Spleen (tissue), 11 donors: ENCODE measurements at regions not wholly inside any gene's neighbourhood (a gene's known extent, or its start where the extent isn't known, plus 50 kb on each side); places are given as distances from the start of the nearest gene placed in this dataset.
"Not testable (repeated sequence)": the region's sequence is repeated elsewhere in the genome, so short reads cannot be mapped to it uniquely, and the experiment has no call there.

ENCODE experiments used
- DNase-seq: peaks from one replicate; pipeline ENCODE4 v3.0.0-alpha.2; 2020
- H3K27ac ChIP-seq, 8 donors: fragments of 200-600 bp; sonication (generic) in 7 of 8; 1 replicate in 4 of 8; 2 replicates in 4 of 8; pipeline versions ENCODE4 v1.5.0 to v1.8.0; 2016 to 2021; ENCODE audit warnings: inconsistent platforms in 4 of 8, mild to moderate bottlenecking in 4 of 8, moderate library complexity in 1 of 8
- H3K27me3 ChIP-seq, 7 donors: fragments of 200-600 bp; sonication (generic) in 6 of 7; replicated peaks in 1 of 7; 1 replicate in 4 of 7; 2 replicates in 3 of 7; pipeline versions ENCODE4 v1.5.0 to v1.8.0; 2016 to 2021; ENCODE audit warnings: inconsistent platforms in 3 of 7, mild to moderate bottlenecking in 1 of 7
- H3K36me3 ChIP-seq, 6 donors: fragments of 200-600 bp; sonication (generic) in 5 of 6; 1 replicate in 4 of 6; 2 replicates in 2 of 6; pipeline versions ENCODE4 v1.5.0 to v1.8.0; 2016 to 2021; ENCODE audit warnings: inconsistent platforms in 2 of 6
- H3K4me1 ChIP-seq, 6 donors: fragments of 200-600 bp; sonication (generic) in 5 of 6; 1 replicate in 3 of 6; 2 replicates in 3 of 6; pipeline versions ENCODE4 v1.5.0 to v1.8.0; 2016 to 2021; ENCODE audit warnings: inconsistent platforms in 3 of 6
- H3K4me3 ChIP-seq, 8 donors: fragments of 200-600 bp; sonication (generic) in 7 of 8; 1 replicate in 4 of 8; 2 replicates in 4 of 8; pipeline versions ENCODE4 v1.5.0 to v1.8.0; 2016 to 2021; ENCODE audit warnings: inconsistent platforms in 4 of 8, mild to moderate bottlenecking in 4 of 8, moderate library complexity in 2 of 8
- H3K9me3 ChIP-seq, 8 donors: fragments of 200-600 bp; sonication (generic) in 7 of 8; 1 replicate in 4 of 8; 2 replicates in 4 of 8; pipeline versions ENCODE4 v1.5.0 to v1.8.0; 2016 to 2021; ENCODE audit warnings: inconsistent platforms in 4 of 8
- CTCF ChIP-seq, 11 experiments: fragments of 200-600 bp in 7 of 11; fragments of 450-650 bp in 4 of 11; sonication (generic) in 4 of 11; IDR thresholded peaks in 8 of 11; conservative IDR thresholded peaks in 3 of 11; 1 replicate in 7 of 11; 2 replicates in 4 of 11; pipeline versions ENCODE4 v1.4.0 to v1.8.0; 2016 to 2021; ENCODE audit warnings: antibody characterized with exemption in 11 of 11, inconsistent platforms in 4 of 11, mild to moderate bottlenecking in 1 of 11
- POLR2A ChIP-seq, 3 donors: fragments of 450-650 bp; IDR thresholded peaks; one replicate each; pipeline ENCODE4 v1.5.1; 2017; ENCODE audit warnings: antibody characterized with exemption in 3 of 3, mild to moderate bottlenecking in 1 of 3
- POLR2AphosphoS5 ChIP-seq, 3 donors: sonication (generic); formaldehyde crosslinking; IDR thresholded peaks; one replicate each; pipeline ENCODE4 v1.5.1; 2017; ENCODE audit warnings: antibody characterized with exemption in 3 of 3
- WGBS, 5 donors: extraction: QIAGEN DNeasy Blood & Tissue Kit in 3 of 5; methylation state at CpG; one replicate each; pipeline versions ENCODE4 v1.1.5 to v1.1.7; 2013 to 2018; 5-methylcytosine and 5-hydroxymethylcytosine counted together
- intact Hi-C: fragments of 100-400 bp; cut with DNase I; formaldehyde crosslinking; loops from one replicate; pipeline ENCODE4 v1.15.0; 2023; ENCODE audit warnings: low total_unique reads
- donor health status: healthy with polysubstance abuse.
- donor health status: DM: no; HTN: no; CAD: no; lungs with moderate emphysema.
- donor health status: DM: no; HTN: no; CAD: no.
- donor health status: Bipolar disorder and iron deficiency.
- donor health status: healthy.
- donor health status: DM: no; HTN: no; CAD: no.
- donor health status: DM: yes; HTN: yes; CAD: no.

- intact Hi-C loops = no loop called here
- no peak overlapping the region for H3K27ac ChIP-seq
- peaks cover 0 to 63% (median 58%) of the 10 kb centered on the region in 8 donors for H3K9me3 ChIP-seq
- TF ChIP-seq CTCF (IDR thresholded peaks at IDR 0.05 in 8 of 11, conservative IDR thresholded peaks at IDR 0.05 in 3 of 11) = no peak
- TF ChIP-seq POLR2AphosphoS5 (IDR thresholded peaks at IDR 0.05) = no peak
- no peak for TF ChIP-seq POLR2A (IDR thresholded peaks at IDR 0.05)
- 87 to 97% (median 89%) methylated on average over 14 of the region's 14 CpGs for WGBS, 5 donors
- H3K36me3 ChIP-seq = no peaks in the 10 kb centered on the region
- H3K4me1 ChIP-seq = no peaks in the 10 kb centered on the region
- H3K4me3 ChIP-seq = no peak overlapping the region
- H3K27me3 ChIP-seq = no peaks in the 10 kb centered on the region
- no peak for DNase-seq
These were observed 227.7 kb upstream of the ZEB2 start for GRCh38 chr2:144747571-144747970.

- Histone ChIP-seq H3K9me3 (peaks cover 0 to 47% (median 41%) of the 10 kb centered on the region in 8 donors), H3K27me3 (no peaks in the 10 kb centered on the region), H3K36me3 (no peaks in the 10 kb centered on the region), H3K4me3 (no peak overlapping the region), H3K4me1 (no peaks in the 10 kb centered on the region), H3K27ac (no peak overlapping the region)
- intact Hi-C loops = no loop called here
- DNase-seq = no peak
- WGBS, 5 donors = 90 to 100% (median 96%) methylated on average over 2 to 6 of the region's 6 CpGs
- TF ChIP-seq POLR2A (IDR thresholded peaks at IDR 0.05) = no peak
- TF ChIP-seq CTCF (IDR thresholded peaks at IDR 0.05 in 8 of 11, conservative IDR thresholded peaks at IDR 0.05 in 3 of 11) = no peak
- no peak for TF ChIP-seq POLR2AphosphoS5 (IDR thresholded peaks at IDR 0.05)
These were observed 225.5 kb upstream of the ZEB2 start for GRCh38 chr2:144745424-144745823.

- H3K4me3 ChIP-seq = no peak overlapping the region
- H3K27ac ChIP-seq = no peak overlapping the region
- no peaks in the 10 kb centered on the region for H3K27me3 ChIP-seq
- DNase-seq = no peak
- peaks cover 0 to 16% (median 4%) of the 10 kb centered on the region in 8 donors for H3K9me3 ChIP-seq
- intact Hi-C loops = no loop called here
- H3K4me1 ChIP-seq = no peaks in the 10 kb centered on the region
- no peaks in the 10 kb centered on the region for H3K36me3 ChIP-seq
- no peak for TF ChIP-seq POLR2AphosphoS5 (IDR thresholded peaks at IDR 0.05)
- TF ChIP-seq CTCF (IDR thresholded peaks at IDR 0.05 in 8 of 11, conservative IDR thresholded peaks at IDR 0.05 in 3 of 11) = no peak
- TF ChIP-seq POLR2A (IDR thresholded peaks at IDR 0.05) = no peak
These were observed 218.8 kb upstream of the ZEB2 start for GRCh38 chr2:144738749-144739148.

- Histone ChIP-seq H3K4me1 (no peaks in the 10 kb centered on the region), H3K27ac (no peak overlapping the region), H3K27me3 (no peaks in the 10 kb centered on the region), H3K36me3 (no peaks in the 10 kb centered on the region), H3K9me3 (peaks cover 0 to 10% (median 3%) of the 10 kb centered on the region in 8 donors), H3K4me3 (no peak overlapping the region)
- 51 to 81% (median 68%) methylated on average over 2 of the region's 2 CpGs for WGBS, 5 donors
- TF ChIP-seq POLR2AphosphoS5 (IDR thresholded peaks at IDR 0.05) = no peak
- TF ChIP-seq POLR2A (IDR thresholded peaks at IDR 0.05) = no peak
- no peak for TF ChIP-seq CTCF (IDR thresholded peaks at IDR 0.05 in 8 of 11, conservative IDR thresholded peaks at IDR 0.05 in 3 of 11)
- DNase-seq = no peak
- intact Hi-C loops = no loop called here
These were observed 210.8 kb upstream of the ZEB2 start for GRCh38 chr2:144730711-144731110.

GRCh38 chr2:144724460-144724859, 204.5 kb upstream of the ZEB2 start:
- H3K27me3 ChIP-seq, H3K36me3 ChIP-seq, H3K4me1 ChIP-seq, intact Hi-C loops, H3K9me3 ChIP-seq, H3K27ac ChIP-seq, DNase-seq, H3K4me3 ChIP-seq: not testable (repeated sequence)
- WGBS, 5 donors = 70 to 93% (median 87%) methylated on average over 2 of the region's 2 CpGs
